ENCODE measurements at regions not wholly inside any gene's neighbourhood (a gene's known extent, or its start where the extent isn't known, plus 50 kb on each side); places are given as distances from the start of the nearest gene placed in this dataset.

DNA sequence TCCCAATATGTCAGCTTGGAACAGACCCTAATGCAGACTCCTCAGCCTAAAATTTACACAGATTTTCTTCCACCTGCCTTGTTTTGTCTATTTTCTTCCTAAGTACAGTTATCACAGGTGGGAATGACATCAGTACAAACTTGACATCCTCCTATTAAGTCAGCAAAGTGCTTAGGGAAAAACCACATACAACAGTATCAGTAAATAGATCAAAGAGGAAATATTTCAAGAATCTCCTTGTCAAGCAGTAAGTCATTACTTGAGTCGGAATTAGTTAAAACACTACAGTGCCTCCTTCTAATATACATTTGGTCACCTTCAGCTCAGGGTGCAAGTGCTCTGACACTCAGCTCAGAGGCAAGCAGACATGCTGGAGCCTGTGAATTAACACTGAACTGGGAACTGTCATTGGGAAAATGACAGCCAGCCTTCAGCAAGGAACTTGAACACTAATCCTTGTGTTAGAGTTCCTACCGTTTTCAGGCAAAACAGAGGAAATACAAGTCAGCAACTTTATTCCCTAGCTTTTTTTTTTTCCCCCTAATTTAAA lies 394.3 kb upstream of the HTR2A start:
- H3K4me3 Mint-ChIP-seq, result no peak overlapping the region
- no peak overlapping the region for H3K27ac Mint-ChIP-seq
- H3K4me1 Mint-ChIP-seq, result no peaks in the 10 kb centered on the region
- peaks cover 13% of the 10 kb centered on the region for H3K9me3 Mint-ChIP-seq
- TF ChIP-seq, protein P1, sequence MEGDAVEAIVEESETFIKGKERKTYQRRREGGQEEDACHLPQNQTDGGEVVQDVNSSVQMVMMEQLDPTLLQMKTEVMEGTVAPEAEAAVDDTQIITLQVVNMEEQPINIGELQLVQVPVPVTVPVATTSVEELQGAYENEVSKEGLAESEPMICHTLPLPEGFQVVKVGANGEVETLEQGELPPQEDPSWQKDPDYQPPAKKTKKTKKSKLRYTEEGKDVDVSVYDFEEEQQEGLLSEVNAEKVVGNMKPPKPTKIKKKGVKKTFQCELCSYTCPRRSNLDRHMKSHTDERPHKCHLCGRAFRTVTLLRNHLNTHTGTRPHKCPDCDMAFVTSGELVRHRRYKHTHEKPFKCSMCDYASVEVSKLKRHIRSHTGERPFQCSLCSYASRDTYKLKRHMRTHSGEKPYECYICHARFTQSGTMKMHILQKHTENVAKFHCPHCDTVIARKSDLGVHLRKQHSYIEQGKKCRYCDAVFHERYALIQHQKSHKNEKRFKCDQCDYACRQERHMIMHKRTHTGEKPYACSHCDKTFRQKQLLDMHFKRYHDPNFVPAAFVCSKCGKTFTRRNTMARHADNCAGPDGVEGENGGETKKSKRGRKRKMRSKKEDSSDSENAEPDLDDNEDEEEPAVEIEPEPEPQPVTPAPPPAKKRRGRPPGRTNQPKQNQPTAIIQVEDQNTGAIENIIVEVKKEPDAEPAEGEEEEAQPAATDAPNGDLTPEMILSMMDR (IDR thresholded peaks at IDR 0.05; ENCODE audit: unreplicated experiment in 3 of 3), result no peak
- no peaks in the 10 kb centered on the region for H3K27me3 Mint-ChIP-seq (ENCODE audit: low read depth)
- H3K36me3 Mint-ChIP-seq (ENCODE audit: low read depth), result no peaks in the 10 kb centered on the region

DNA sequence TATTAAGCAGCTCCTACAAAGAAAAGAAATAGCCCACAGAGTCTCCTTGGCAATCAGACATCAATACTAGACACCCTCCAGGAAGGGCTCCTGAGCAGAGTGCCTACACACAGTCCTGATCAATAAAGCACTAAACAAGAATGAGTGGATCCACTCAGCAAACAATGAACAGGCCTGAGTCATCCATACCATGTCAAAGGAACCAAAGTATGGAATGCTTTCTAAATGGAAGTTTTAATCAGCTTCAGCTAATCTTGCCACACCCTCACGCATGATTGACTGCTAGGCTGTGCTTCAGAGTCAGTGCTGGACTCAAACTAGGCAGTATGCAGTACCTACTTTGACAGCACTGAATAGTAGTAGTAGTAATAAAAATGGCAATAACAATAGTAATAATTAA lies 392.7 kb upstream of the HTR2A start:
- no peaks in the 10 kb centered on the region for H3K4me1 Mint-ChIP-seq
- no peak overlapping the region for H3K4me3 Mint-ChIP-seq
- no peak overlapping the region for H3K27ac Mint-ChIP-seq
- no peaks in the 10 kb centered on the region for H3K36me3 Mint-ChIP-seq (ENCODE audit: low read depth)
- H3K27me3 Mint-ChIP-seq (ENCODE audit: low read depth), result no peaks in the 10 kb centered on the region
- TF ChIP-seq, protein P1 (IDR thresholded peaks at IDR 0.05; ENCODE audit: unreplicated experiment in 3 of 3), result no peak
- no peaks in the 10 kb centered on the region for H3K9me3 Mint-ChIP-seq

DNA sequence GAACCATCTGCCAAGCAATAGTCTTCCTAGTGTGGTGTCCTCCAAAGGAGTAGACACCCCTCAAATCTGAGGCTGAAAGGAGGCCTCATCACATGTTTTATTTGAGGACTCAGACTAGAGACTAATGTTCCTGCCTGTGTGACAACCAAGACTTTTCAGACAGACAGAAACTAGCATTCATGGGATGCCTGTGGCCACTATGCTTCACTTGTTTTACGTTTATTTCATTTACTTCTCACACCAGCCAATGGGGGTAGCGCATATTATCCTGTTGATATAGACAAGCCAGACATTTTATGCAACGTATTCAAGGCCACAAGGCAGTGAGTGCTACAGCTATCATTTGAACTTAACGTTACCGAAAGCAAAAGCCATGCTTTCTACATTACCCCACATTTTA lies 391.7 kb upstream of the HTR2A start:
- no peak overlapping the region for H3K27ac Mint-ChIP-seq
- TF ChIP-seq, protein P1 (IDR thresholded peaks at IDR 0.05; ENCODE audit: unreplicated experiment in 3 of 3), result no peak
- no peaks in the 10 kb centered on the region for H3K36me3 Mint-ChIP-seq (ENCODE audit: low read depth)
- H3K4me1 Mint-ChIP-seq, result no peaks in the 10 kb centered on the region
- H3K27me3 Mint-ChIP-seq (ENCODE audit: low read depth), result no peaks in the 10 kb centered on the region
- H3K4me3 Mint-ChIP-seq, result no peak overlapping the region
- no peaks in the 10 kb centered on the region for H3K9me3 Mint-ChIP-seq

DNA sequence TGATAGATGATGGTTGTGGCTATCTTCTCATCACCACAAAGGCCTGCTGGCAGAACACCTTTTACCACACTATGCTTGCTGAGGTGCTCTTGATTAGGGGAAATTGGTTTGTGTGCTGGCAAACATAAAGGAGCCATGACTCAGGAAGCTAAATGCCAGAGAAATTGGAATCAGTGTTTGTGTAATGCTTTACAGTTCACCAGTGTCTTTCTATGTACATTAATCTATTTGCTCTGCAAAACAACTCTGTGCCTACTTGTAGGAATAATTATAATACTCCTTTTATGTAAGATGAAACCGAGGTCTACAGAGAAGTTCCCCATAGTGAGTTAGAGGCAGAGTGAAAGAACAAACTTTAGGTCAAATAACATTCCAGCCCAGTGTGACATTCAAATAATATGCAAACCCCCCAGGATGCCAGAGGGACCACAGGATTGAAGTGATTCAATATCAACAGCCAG lies 390.5 kb upstream of the HTR2A start:
- TF ChIP-seq, protein P1 (IDR thresholded peaks at IDR 0.05; ENCODE audit: unreplicated experiment in 3 of 3), result no peak
- H3K27me3 Mint-ChIP-seq (ENCODE audit: low read depth), result no peaks in the 10 kb centered on the region
- no peaks in the 10 kb centered on the region for H3K36me3 Mint-ChIP-seq (ENCODE audit: low read depth)
- H3K4me1 Mint-ChIP-seq, result no peaks in the 10 kb centered on the region
- no peak overlapping the region for H3K27ac Mint-ChIP-seq
- no peaks in the 10 kb centered on the region for H3K9me3 Mint-ChIP-seq
- no peak overlapping the region for H3K4me3 Mint-ChIP-seq

DNA sequence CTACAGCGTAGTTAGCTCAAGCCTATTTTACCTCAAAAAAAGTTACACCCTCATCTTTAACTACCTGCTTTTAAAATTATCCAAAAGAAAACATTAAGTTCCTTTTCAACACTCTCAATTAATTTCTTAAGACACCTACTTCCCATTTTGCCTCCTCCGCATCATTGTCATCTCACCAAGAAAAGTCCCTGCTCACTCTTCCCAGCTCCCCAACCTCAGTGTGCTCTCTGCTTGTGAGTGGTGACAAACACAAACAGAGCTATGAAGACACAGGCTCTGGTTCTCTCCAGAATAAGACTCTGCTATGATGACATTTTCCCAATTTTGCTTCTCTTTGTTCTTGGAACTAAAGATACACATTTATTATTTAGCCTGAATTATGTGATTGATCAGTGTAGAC lies 385.1 kb upstream of the HTR2A start:
- Mint-ChIP-seq H3K27ac (no peak overlapping the region), H3K4me3 (no peak overlapping the region), H3K9me3 (no peaks in the 10 kb centered on the region), H3K27me3 (ENCODE audit: low read depth) (no peaks in the 10 kb centered on the region), H3K4me1 (no peaks in the 10 kb centered on the region), H3K36me3 (ENCODE audit: low read depth) (no peaks in the 10 kb centered on the region)
- TF ChIP-seq, protein P1 (IDR thresholded peaks at IDR 0.05; ENCODE audit: unreplicated experiment in 3 of 3), result no peak

DNA sequence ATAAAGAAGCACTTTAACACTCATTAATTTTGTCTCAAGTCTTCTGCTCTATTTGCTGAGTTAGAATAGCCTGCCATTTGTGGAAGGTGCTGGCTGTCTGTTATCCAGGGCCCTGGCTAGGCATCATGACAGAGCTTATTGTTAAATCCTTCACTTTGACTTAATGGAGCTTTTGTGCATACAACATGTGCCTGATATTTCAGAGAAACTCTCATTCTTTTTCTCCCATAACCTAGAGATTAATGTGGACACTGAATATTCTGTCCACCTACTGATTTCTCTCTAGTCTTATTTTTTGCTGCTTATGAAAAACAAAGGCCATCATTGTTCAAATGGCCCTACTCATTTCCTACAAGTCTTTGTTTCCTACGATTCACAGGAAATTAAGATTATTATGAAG lies 383.1 kb upstream of the HTR2A start:
- Mint-ChIP-seq H3K27ac (no peak overlapping the region), H3K4me1 (no peaks in the 10 kb centered on the region), H3K27me3 (ENCODE audit: low read depth) (no peaks in the 10 kb centered on the region), H3K9me3 (no peaks in the 10 kb centered on the region), H3K4me3 (no peak overlapping the region), H3K36me3 (ENCODE audit: low read depth) (no peaks in the 10 kb centered on the region)
- TF ChIP-seq, protein P1 (IDR thresholded peaks at IDR 0.05; ENCODE audit: unreplicated experiment in 3 of 3), result no peak

All from nephron (organoid).